ENCODE measurements at regions not wholly inside any gene's neighbourhood (a gene's known extent, or its start where the extent isn't known, plus 50 kb on each side); places are given as distances from the start of the nearest gene placed in this dataset.

- DNase-seq: no peak
These were observed 211.1 kb downstream of the MATN1 start for GRCh38 chr1:30511991-30512913.

DNA sequence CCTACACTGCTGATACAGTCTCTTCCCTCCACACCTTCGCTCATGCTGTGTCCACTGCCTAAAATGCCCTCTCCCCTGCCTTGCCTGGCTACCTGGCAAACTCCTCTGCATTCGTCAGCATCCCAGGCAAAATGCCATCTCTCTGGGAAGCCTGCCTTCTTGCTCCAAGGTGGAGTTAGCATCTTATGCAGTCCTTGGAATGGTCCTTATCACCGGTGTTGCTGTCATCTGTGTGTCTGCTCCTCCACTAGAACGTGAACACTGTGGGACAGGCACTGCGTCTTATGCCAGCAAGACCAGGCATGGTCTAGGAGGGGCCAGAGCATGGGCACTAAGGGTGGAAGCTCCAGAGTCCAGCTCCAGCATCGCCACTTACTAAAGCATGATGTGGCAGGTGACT lies 211.8 kb downstream of the MATN1 start:
- DNase-seq: no peak

DNA sequence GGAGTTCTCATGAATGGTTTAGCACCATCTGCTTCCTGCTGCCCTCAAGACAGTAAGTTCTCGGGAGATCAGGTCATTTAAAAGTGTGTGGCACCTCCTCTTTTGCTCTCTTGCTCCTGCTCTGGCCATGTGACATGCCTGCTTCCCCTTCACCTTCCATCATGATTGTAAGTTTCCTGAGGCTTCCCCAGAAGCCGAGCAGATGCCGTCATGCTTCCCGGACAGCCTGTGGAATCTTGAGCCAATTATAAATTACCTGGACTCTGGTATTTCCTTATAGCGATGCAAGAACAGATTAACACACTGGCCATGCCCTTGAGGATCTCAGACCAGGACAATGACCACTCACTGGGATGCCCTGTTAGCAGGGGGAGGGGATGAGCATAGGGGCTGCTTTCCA lies 212.3 kb downstream of the MATN1 start:
- DNase-seq: no peak

GRCh38 chr1:30509670-30510069 lies 213.7 kb downstream of the MATN1 start:
- no peak for DNase-seq

DNA sequence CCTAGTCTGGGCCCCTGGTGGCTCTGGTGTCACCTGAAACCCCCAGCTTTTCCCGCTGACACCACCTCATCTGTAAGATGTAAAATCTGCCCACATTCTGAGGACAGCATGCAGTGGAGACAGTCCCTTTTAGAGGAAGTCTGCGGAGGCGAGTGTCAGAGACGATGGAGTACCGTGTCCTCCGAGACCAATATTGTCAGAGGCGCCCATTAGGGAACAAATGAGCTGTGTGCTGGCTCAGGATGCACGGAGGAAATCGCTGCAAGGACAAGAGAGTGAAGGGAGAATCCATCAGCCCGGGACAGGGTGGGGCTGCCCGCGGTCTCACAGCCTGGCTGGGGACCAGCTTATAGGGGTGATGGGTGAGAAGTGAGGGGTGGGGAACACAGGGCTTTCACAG lies 214.8 kb downstream of the MATN1 start:
- DNase-seq: no peak

DNA sequence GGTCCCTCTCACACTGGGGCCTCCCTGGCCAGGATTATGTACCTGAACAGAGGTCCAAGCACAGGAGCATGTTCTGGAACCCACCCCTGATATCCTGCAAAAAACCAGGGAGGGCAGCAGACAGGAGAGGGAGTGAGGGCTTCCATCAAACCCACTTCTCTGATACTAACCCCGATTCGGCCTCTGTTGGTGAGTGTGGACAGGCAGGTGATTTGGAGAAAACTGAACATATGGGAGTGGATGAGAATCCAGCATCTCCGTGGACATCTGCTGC lies 215.3 kb downstream of the MATN1 start:
- DNase-seq: no peak

DNA sequence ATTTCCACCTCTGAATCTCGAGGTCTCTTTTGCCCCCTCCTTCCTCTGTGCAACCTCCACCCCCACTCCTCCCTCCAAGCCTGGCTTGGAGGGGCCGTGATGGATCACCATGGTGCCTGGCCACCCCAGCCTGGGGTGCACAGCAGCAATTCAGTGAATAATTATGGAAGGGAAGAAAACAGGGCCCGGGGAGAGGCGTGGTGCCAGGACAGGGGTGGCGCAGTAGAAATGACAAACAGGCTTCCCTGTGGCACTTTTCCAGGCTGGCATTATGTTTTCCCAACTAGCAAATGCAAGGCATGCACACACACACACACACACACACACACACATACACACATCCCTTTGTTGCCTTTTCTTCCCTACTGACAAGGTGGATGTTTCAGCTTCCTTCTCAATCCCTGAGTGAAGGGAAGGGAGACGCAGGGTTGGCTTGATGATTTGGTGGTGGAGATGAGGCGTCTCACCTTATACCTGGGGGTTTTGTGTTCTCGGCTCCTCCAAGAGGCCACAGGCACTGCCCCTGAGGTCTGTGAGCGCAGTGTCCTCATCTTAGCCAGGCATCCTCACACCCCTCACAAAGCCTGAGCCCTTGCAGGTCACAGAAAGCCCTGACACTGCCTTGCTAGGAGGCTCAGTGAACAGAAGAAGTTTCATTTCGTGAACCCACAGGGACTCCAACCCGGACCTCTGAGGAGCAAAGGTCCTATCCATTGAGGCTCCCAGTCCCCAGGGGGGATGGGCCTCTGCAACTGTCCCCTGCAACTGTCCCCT lies 215.8 kb downstream of the MATN1 start:
- DNase-seq: no peak

DNA sequence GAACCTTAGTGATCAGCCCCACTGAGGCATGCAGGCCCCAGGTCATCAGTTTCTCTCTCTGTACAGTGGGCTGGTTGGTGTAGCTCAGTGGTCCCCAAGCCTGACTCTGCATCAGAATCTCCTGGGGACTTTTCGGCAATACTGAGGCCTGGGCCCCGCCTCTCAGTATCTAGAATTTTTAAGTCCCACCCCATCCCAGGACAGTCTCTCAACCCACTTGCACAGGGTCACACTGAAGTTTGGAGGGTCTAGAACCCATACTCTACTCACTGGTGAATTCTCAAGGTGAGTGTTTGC lies 216.4 kb downstream of the MATN1 start:
- no peak for DNase-seq

- no peak for DNase-seq
These were observed 216.9 kb downstream of the MATN1 start for GRCh38 chr1:30506291-30507015.

DNA sequence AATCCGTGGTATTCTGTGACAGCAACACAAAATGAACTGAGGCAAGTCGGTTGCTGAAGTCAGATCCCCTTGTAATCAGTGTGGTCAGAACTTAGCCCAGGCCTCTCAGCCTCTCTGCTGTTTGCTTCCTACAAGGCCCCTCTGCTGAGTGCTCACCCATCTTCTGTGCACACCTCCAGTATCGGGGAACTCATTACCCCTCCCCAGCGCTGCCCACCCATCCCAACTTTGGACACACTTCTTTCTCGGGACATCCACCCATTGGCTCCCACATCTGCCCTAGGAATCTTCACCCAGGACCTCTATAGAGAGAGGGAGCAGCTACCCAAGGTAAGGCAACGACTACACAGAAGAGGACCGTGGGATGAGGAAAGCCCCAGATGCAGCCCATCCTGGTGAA lies 217.5 kb downstream of the MATN1 start:
- DNase-seq: no peak

DNA sequence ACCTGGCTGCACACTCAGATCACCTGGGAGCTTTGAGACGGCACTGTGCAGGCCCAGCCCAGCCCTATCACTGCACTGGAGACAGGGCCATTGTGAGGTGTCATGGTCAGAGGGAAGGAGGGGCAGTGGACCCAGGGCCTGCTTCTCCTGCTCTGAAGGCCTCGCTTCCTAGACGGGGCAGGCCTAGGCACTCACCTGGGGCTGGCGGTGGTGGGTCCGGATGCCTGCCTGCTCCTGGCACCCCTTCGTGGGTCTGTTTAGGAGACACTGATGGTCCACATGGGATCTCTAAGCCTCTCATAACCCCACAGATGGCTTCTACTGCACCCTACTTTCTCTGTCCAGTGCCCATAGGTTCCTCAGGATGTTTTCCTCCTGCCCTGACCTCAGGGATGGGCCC lies 230.9 kb downstream of the MATN1 start:
- DNase-seq: no peak

GRCh38 chr1:30491831-30492230 lies 231.6 kb downstream of the MATN1 start:
- DNase-seq: no peak

GRCh38 chr1:30490554-30491053 lies 232.8 kb downstream of the MATN1 start:
- DNase-seq: no peak

GRCh38 chr1:30489737-30490389 lies 233.5 kb downstream of the MATN1 start:
- DNase-seq: no peak

DNA sequence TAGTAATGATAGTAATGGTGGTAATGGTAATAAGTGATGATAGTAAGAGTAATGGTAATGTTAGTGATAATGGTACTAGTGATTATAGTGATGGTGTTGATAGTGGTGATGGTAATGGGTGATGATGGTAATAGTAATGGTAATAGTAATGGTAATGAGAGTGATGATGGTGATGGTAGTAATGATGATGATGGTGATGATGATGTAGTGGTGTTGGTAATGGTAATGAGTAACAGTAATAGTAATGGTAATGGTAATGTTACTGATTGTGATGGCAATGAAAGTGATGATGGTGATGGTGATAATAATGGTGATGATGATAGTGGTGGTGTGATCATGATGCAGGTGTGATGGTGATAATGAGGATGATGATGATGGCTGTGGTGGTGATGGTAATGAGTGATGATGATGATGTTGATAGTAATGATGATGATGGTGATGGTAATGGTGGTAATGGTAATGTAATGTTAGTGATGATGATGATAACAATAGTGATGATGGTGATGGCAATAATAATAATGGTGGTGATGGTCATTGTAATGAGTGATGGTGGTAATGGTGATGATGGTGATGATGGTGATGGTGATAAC lies 235.0 kb downstream of the MATN1 start:
- no peak for DNase-seq

DNA sequence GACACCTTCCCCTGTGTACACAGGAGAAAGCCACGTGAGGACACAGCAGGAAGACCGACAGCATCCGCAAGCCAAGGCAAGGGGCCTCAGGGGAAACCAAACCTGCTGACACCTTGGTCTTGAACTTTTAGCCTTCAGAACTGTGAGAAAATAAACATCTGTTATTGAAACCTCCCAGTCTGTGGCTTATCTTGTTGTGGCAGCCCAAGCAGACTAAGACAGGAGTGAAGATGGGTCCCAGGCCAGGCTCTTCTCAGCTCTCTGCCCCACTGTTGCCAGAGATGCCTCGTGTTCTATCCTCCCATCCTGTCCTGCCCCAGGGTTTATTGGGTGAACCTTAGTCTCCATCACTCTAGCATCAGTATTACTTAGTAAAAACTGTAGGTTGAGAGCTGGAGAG lies 236.3 kb downstream of the MATN1 start:
- no peak for DNase-seq

- no peak for DNase-seq
These were observed 238.3 kb downstream of the MATN1 start for GRCh38 chr1:30485072-30485471.

GRCh38 chr1:30484668-30485067 lies 238.7 kb downstream of the MATN1 start:
- DNase-seq: no peak

GRCh38 chr1:30479575-30479974 lies 243.8 kb downstream of the MATN1 start:
- DNase-seq: no peak

GRCh38 chr1:30478799-30479563 lies 244.4 kb downstream of the MATN1 start:
- peak in 1 of 2 experiments; percentile 3 for DNase-seq

DNA sequence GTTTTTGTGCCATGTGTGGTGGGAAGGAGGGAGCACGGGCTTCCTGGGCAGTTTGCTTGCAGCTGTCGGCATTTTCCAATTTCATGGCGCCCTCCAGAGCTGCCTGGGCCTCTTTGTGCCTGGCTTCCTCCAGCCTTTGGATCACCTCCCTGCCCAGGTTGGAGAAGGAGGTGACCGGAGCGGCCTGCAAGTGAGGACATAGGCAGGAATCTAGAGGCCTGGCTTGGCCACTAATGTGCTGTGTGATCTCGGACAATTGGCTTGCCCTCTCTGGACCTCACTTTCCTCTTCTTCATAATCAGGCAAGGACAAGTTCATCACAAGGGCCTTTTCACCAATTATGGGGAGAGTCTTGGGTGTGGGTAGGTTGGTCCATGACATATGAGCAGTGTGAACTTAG lies 245.1 kb downstream of the MATN1 start:
- no peak for DNase-seq

DNA sequence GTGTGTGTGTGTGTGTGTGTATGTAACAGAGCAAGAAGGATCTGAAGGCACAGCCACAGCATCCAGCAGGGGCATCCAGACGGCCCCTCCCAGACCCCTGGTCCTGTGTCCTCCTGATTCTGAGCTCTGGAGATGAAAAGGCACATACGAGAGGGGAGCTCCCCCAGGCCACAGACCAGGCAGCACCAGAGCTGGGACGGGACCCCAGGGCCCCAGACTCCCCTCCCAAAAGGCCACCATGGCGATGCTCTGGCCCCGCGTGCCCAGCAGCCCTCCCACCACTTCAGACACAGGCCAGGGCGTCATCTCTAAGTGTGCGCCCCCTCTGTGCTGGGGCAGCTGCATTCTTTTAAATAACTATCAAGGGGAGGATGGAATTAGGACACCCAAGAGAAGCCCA lies 245.8 kb downstream of the MATN1 start:
- DNase-seq: no peak

Measured in activated T-cell treated with anti-CD3 and anti-CD28 coated beads, Interleukin-2, amount 50 U/mL, for 48 hours (primary cell).